Endothelial cell of umbilical vein (primary cell): ENCODE measurements at regions not wholly inside any gene's neighbourhood (a gene's known extent, or its start where the extent isn't known, plus 50 kb on each side); places are given as distances from the start of the nearest gene placed in this dataset.

Experiments used
- BruUV-seq: library from RNA; stranded (reverse); fragments of 400-500 nt; replicated peaks from 2 replicates; lab custom pipeline; 2021; lab: Mats Ljungman, UMichigan
- CTCF ChIA-PET: fragments of 300-600, 350-600 bp; sonication (Branson Sonifier 250); formaldehyde crosslinking; loops from one replicate; lab custom pipeline; 2021; ENCODE audit warnings: antibody characterized with exemption, inconsistent platforms; lab: Charles Lee
- POLR2A ChIA-PET: fragments of 300-600, 350-600 bp; sonication (Branson Sonifier 250); formaldehyde crosslinking; loops from one replicate; lab custom pipeline; 2021; ENCODE audit warnings: antibody characterized with exemption, inconsistent platforms; lab: Charles Lee
- DNase-seq: peaks from one replicate; pipeline ENCODE4 v3.0.0-alpha.2; 2011; ENCODE audit warnings: low read depth, low spot score
- FAIRE-seq: peaks from 2 replicates; lab custom pipeline; 2011; peaks lifted over from hg19 to GRCh38; lab: Jason Lieb, UNC
- H2AFZ ChIP-seq: 2 replicates; pipeline ENCODE4 v1.6.0; 2012; ENCODE audit warnings: low read depth, low read length, control low read depth, inconsistent platforms
- H3K27ac ChIP-seq: 2 replicates; pipeline ENCODE4 v1.5.1; 2011; ENCODE audit warnings: low read depth, mild to moderate bottlenecking, control low read depth, low read length, moderate library complexity; ENCODE audit not compliant: insufficient read depth
- H3K27me3 ChIP-seq, 2 experiments: 2 replicates each; pipeline versions ENCODE4 v1.6.0 to v1.6.1; 2011; ENCODE audit warnings: low read length in 2 of 2, mixed read lengths in 1 of 2; ENCODE audit not compliant: control insufficient read depth in 2 of 2, insufficient read depth in 2 of 2
- H3K36me3 ChIP-seq, 2 experiments: 2 replicates in 1 of 2; 3 replicates in 1 of 2; pipeline ENCODE4 v1.5.1; 2011; ENCODE audit warnings: low read length in 2 of 2, mild to moderate bottlenecking in 1 of 2, moderate library complexity in 1 of 2; ENCODE audit not compliant: control insufficient read depth in 2 of 2, insufficient read depth in 2 of 2; ENCODE audit errors: extremely low read depth in 1 of 2
- H3K4me1 ChIP-seq: 3 replicates; pipeline ENCODE4 v1.5.1; 2011; ENCODE audit warnings: mild to moderate bottlenecking, low read length; ENCODE audit not compliant: control insufficient read depth, insufficient read depth; ENCODE audit errors: extremely low read depth
- H3K4me2 ChIP-seq: 2 replicates; pipeline ENCODE4 v1.6.1; 2011; ENCODE audit warnings: low read length, control low read depth, mixed read lengths; ENCODE audit not compliant: insufficient read depth
- H3K4me3 ChIP-seq, 3 experiments: fragments of 200-600 bp in 1 of 3; sonication (generic), shearing (Covaris generic) in 1 of 3; replicated peaks in 1 of 3; 2 replicates each; pipeline ENCODE4 v1.5.1; 2011 to 2016; ENCODE audit warnings: control low read depth in 3 of 3, low read length in 3 of 3, mild to moderate bottlenecking in 2 of 3, inconsistent platforms in 1 of 3, low read depth in 1 of 3, moderate library complexity in 1 of 3; ENCODE audit not compliant: insufficient read depth in 1 of 3
- H3K79me2 ChIP-seq: 2 replicates; pipeline ENCODE4 v1.6.0; 2012; ENCODE audit warnings: low read length, inconsistent platforms; ENCODE audit not compliant: control insufficient read depth, insufficient read depth
- H3K9ac ChIP-seq: replicated peaks from 2 replicates; pipeline ENCODE3; 2011; ENCODE audit warnings: low read length, control low read depth; ENCODE audit not compliant: insufficient read depth; ENCODE audit errors: extremely low read depth
- H3K9me1 ChIP-seq: replicated peaks from 3 replicates; pipeline ENCODE4 v1.6.0; 2011; ENCODE audit warnings: mild to moderate bottlenecking, low read length; ENCODE audit not compliant: control insufficient read depth, insufficient read depth; ENCODE audit errors: extremely low read depth
- H3K9me3 ChIP-seq: replicated peaks from 2 replicates; pipeline ENCODE4 v1.5.1; 2012; ENCODE audit warnings: low read length, inconsistent platforms; ENCODE audit not compliant: control insufficient read depth, insufficient read depth
- H4K20me1 ChIP-seq: replicated peaks from 2 replicates; pipeline ENCODE3; 2011; ENCODE audit warnings: mild to moderate bottlenecking, low read length; ENCODE audit not compliant: control insufficient read depth, insufficient read depth; ENCODE audit errors: extremely low read depth
- EZH2 ChIP-seq: IDR thresholded peaks from 2 replicates; pipeline ENCODE4 v1.6.1; 2012; ENCODE audit warnings: borderline replicate concordance, low read depth, mild to moderate bottlenecking, moderate library complexity, low read length, inconsistent platforms; ENCODE audit not compliant: severe bottlenecking
- FOS ChIP-seq: IDR thresholded peaks from 2 replicates; pipeline ENCODE4 v1.6.1; 2011; ENCODE audit warnings: mild to moderate bottlenecking, low read length, moderate library complexity, borderline replicate concordance; ENCODE audit not compliant: insufficient read depth
- GATA2 ChIP-seq: IDR thresholded peaks from 2 replicates; pipeline ENCODE4 v1.7.0; 2011; ENCODE audit warnings: low read depth, mild to moderate bottlenecking, moderate library complexity, mixed read lengths, low read length; ENCODE audit not compliant: insufficient read length, insufficient read depth
- JUN ChIP-seq: IDR thresholded peaks from 2 replicates; pipeline ENCODE4 v1.6.1; 2011; ENCODE audit warnings: borderline replicate concordance, low read depth; ENCODE audit not compliant: insufficient read length, insufficient read depth
- MAX ChIP-seq: IDR thresholded peaks from 2 replicates; pipeline ENCODE4 v1.6.1; 2011; ENCODE audit not compliant: insufficient read depth, insufficient read length
- MYC ChIP-seq: IDR thresholded peaks from one replicate; pipeline ENCODE4 v1.6.1; 2011; ENCODE audit warnings: mild to moderate bottlenecking, low read depth, low read length
- POLR2A ChIP-seq: IDR thresholded peaks from 2 replicates; pipeline ENCODE4 v1.6.1; 2012; ENCODE audit warnings: low read depth, mild to moderate bottlenecking, control low read depth, low read length
- POLR2AphosphoS5 ChIP-seq: IDR thresholded peaks from 2 replicates; pipeline ENCODE4 v1.6.1; 2012; ENCODE audit warnings: low read depth, mild to moderate bottlenecking, control low read depth, low read length, moderate library complexity; ENCODE audit not compliant: insufficient read depth
- dilution Hi-C: fragments of 300-500 bp; cut with MboI; formaldehyde crosslinking; loops from one replicate; pipeline ENCODE4 v1.15.0; 2019; ENCODE audit warnings: low sequenced_read_pairs; ENCODE audit not compliant: extremely low pct_ligation_motif_present
- intact Hi-C: fragments of 100-400 bp; cut with micrococcal nuclease; formaldehyde crosslinking; loops from one replicate; pipeline ENCODE4 v1.10.0; 2022
- TF ChIP-seq, protein P1 (sequence below), 2 donors: IDR thresholded peaks; 1 replicate in 1 of 2; 2 replicates in 1 of 2; pipeline ENCODE4 v1.5.1; 2011; ENCODE audit warnings: low read length in 2 of 2, mild to moderate bottlenecking in 2 of 2, moderate library complexity in 2 of 2, control low read depth in 1 of 2, inconsistent platforms in 1 of 2, low read depth in 1 of 2; ENCODE audit not compliant: insufficient read depth in 1 of 2; ENCODE audit errors: extremely low read depth in 1 of 2

- TF ChIP-seq EZH2: no peak
- TF ChIP-seq, protein P1, sequence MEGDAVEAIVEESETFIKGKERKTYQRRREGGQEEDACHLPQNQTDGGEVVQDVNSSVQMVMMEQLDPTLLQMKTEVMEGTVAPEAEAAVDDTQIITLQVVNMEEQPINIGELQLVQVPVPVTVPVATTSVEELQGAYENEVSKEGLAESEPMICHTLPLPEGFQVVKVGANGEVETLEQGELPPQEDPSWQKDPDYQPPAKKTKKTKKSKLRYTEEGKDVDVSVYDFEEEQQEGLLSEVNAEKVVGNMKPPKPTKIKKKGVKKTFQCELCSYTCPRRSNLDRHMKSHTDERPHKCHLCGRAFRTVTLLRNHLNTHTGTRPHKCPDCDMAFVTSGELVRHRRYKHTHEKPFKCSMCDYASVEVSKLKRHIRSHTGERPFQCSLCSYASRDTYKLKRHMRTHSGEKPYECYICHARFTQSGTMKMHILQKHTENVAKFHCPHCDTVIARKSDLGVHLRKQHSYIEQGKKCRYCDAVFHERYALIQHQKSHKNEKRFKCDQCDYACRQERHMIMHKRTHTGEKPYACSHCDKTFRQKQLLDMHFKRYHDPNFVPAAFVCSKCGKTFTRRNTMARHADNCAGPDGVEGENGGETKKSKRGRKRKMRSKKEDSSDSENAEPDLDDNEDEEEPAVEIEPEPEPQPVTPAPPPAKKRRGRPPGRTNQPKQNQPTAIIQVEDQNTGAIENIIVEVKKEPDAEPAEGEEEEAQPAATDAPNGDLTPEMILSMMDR (IDR thresholded peaks at IDR 0.05; ENCODE audit: extremely low read depth in 1 of 2, insufficient read depth in 1 of 2, low read depth in 1 of 2, low read length in 2 of 2): no peak
- TF ChIP-seq GATA2: no peak
- no peak for TF ChIP-seq JUN
- TF ChIP-seq MYC: no peak
- no peak for TF ChIP-seq POLR2A
- no peak for TF ChIP-seq FOS
- TF ChIP-seq POLR2AphosphoS5: no peak
- no peak for TF ChIP-seq MAX
- DNase-seq: no peak
- Histone ChIP-seq H3K4me2 (no peak overlapping the region), H2AFZ (no peak overlapping the region), H3K36me3 (no peaks in the 10 kb centered on the region), H3K9ac (no peak overlapping the region), H3K4me1 (peaks cover 10% of the 10 kb centered on the region), H3K9me3 (no peaks in the 10 kb centered on the region), H3K4me3 (no peak overlapping the region), H3K27me3 (no peaks in the 10 kb centered on the region), H3K79me2 (no peaks in the 10 kb centered on the region), H3K27ac (no peak overlapping the region), H4K20me1 (no peaks in the 10 kb centered on the region), H3K9me1 (no peaks in the 10 kb centered on the region)
- intact Hi-C loops (no loop called here), dilution Hi-C loops (no loop called here)
- BruUV-seq: no TSS peak
- FAIRE-seq: no peak
- POLR2A ChIA-PET: no interaction called here
- CTCF ChIA-PET: interaction anchor here (0.7 to 1.1 kb wide), 3 partner anchors 10 to 67 kb away, joined by 3 to 7 read pairs (median 4); no protein-coding TSS in a partner anchor
These were observed 308.8 kb downstream of the SPRY1 start for GRCh38 chr4:123705419-123705818.
